ENCODE measurements at regions not wholly inside any gene's neighbourhood (a gene's known extent, or its start where the extent isn't known, plus 50 kb on each side); places are given as distances from the start of the nearest gene placed in this dataset.

DNA sequence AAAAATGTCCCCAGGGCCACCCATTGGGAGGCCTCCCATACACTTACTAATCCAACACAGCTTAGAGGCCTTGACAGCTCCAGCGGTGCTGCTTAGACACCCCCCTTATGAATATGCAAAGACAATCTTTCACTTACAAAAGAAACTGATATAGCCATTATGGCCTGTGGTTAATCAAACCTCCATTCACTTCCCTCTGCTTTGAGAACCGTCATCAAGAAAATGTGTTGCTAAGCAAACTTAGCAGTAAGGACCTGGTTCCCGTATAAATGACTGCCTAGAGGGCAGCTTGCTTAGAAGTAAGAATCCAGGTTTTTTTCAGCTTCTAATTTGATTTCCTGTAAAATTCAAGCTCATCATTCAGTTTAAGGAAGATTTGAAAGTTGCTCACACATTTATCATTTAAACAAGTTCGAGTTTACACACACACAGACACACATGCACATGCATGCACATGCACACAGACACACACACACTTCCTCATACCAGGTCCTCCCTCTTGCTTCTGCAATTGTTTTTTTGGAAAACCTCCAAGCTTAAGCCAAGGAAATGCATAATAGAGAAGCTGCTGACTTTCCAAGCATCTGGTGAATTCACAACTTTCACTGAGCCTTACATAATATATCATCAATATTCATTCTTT, 137.7 kb upstream of the BLID start:
- TF ChIP-seq, protein P1, sequence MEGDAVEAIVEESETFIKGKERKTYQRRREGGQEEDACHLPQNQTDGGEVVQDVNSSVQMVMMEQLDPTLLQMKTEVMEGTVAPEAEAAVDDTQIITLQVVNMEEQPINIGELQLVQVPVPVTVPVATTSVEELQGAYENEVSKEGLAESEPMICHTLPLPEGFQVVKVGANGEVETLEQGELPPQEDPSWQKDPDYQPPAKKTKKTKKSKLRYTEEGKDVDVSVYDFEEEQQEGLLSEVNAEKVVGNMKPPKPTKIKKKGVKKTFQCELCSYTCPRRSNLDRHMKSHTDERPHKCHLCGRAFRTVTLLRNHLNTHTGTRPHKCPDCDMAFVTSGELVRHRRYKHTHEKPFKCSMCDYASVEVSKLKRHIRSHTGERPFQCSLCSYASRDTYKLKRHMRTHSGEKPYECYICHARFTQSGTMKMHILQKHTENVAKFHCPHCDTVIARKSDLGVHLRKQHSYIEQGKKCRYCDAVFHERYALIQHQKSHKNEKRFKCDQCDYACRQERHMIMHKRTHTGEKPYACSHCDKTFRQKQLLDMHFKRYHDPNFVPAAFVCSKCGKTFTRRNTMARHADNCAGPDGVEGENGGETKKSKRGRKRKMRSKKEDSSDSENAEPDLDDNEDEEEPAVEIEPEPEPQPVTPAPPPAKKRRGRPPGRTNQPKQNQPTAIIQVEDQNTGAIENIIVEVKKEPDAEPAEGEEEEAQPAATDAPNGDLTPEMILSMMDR (IDR thresholded peaks at IDR 0.05) = no peak
- TF ChIP-seq POLR2AphosphoS5 (IDR thresholded peaks at IDR 0.05) (no peak), POLR2A (IDR thresholded peaks at IDR 0.05) (no peak)

Data from stomach (tissue), 4 donors.